Astrocyte of the spinal cord (primary cell): ENCODE measurements at regions not wholly inside any gene's neighbourhood (a gene's known extent, or its start where the extent isn't known, plus 50 kb on each side); places are given as distances from the start of the nearest gene placed in this dataset.
A peak's percentile ranks its signal among the peaks of the same experiment; 100 is the strongest.

ENCODE experiments used
- DNase-seq: peaks from one replicate; pipeline ENCODE4 v3.0.0; 2011; ENCODE audit warnings: low read depth, low spot score
- H3K4me3 ChIP-seq: 2 replicates; pipeline ENCODE4 v1.5.1; 2011; ENCODE audit warnings: low read depth, mild to moderate bottlenecking, low read length, moderate library complexity
- in situ Hi-C: cut with HindIII; loops from 2 replicates; pipeline ENCODE4 v1.10.0; 2017; ENCODE audit warnings: low sequenced_read_pairs
- TF ChIP-seq, protein P1 (sequence below): IDR thresholded peaks from 2 replicates; pipeline ENCODE4 v1.5.1; 2012; ENCODE audit warnings: low read depth, mild to moderate bottlenecking, low read length, inconsistent platforms

DNA sequence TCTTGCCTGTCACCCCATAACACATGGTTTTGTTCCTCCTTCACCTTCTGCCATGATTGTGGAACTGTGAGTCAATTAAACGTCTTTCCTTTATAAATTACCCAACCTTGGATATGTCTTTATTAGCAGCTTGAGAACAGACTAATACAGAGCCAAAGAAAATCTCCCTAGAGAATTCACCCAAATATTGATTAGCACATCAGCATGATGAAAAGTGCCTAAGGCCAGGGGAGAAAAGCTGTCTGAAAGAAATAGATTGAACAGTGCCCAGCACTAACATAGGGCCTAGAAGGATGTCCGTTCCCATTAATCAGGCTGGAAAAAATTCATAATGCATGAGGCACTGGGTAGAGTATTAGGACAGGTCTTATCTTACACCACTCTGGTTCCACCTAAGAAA is 111.9 kb upstream of the CALN1 start:
- TF ChIP-seq, protein P1, sequence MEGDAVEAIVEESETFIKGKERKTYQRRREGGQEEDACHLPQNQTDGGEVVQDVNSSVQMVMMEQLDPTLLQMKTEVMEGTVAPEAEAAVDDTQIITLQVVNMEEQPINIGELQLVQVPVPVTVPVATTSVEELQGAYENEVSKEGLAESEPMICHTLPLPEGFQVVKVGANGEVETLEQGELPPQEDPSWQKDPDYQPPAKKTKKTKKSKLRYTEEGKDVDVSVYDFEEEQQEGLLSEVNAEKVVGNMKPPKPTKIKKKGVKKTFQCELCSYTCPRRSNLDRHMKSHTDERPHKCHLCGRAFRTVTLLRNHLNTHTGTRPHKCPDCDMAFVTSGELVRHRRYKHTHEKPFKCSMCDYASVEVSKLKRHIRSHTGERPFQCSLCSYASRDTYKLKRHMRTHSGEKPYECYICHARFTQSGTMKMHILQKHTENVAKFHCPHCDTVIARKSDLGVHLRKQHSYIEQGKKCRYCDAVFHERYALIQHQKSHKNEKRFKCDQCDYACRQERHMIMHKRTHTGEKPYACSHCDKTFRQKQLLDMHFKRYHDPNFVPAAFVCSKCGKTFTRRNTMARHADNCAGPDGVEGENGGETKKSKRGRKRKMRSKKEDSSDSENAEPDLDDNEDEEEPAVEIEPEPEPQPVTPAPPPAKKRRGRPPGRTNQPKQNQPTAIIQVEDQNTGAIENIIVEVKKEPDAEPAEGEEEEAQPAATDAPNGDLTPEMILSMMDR: no peak
- in situ Hi-C loops: no loop called here
- DNase-seq: no peak
- H3K4me3 ChIP-seq: no peak overlapping the region

- TF ChIP-seq, protein P1: no peak
- in situ Hi-C loops: no loop called here
Observed at GRCh38 chr7:72504061-72504706, 92.0 kb upstream of the CALN1 start.

GRCh38 chr7:72503644-72504043 is 91.5 kb upstream of the CALN1 start:
- no peak overlapping the region for H3K4me3 ChIP-seq
- no peak for DNase-seq
- in situ Hi-C loops: no loop called here
- TF ChIP-seq, protein P1: no peak

More at GRCh38 chr7:72504061-72504706, 92.0 kb upstream of the CALN1 start:
- H3K4me3 ChIP-seq: no peak overlapping the region
- no peak for DNase-seq

- no peak for DNase-seq
- TF ChIP-seq, protein P1: no peak
- in situ Hi-C loops: no loop called here
- H3K4me3 ChIP-seq: no peak overlapping the region
Observed at GRCh38 chr7:72494807-72495206, 82.7 kb upstream of the CALN1 start.

- peak; percentile 12 for DNase-seq
- TF ChIP-seq, protein P1: peak; percentile 48
- in situ Hi-C loops: no loop called here
- H3K4me3 ChIP-seq: no peak overlapping the region
Observed at GRCh38 chr7:72493850-72494661, 81.9 kb upstream of the CALN1 start.

GRCh38 chr7:72492461-72493065 is 80.4 kb upstream of the CALN1 start:
- TF ChIP-seq, protein P1: no peak
- DNase-seq: no peak
- no peak overlapping the region for H3K4me3 ChIP-seq
- in situ Hi-C loops: no loop called here
